HG03103 (cell line): ENCODE measurements at regions not wholly inside any gene's neighbourhood (a gene's known extent, or its start where the extent isn't known, plus 50 kb on each side); places are given as distances from the start of the nearest gene placed in this dataset.
"Not testable (repeated sequence)": the region's sequence is repeated elsewhere in the genome, so short reads cannot be mapped to it uniquely, and the experiment has no call there.

Experiments
- ATAC-seq: cut with Tn5 transposase; IDR thresholded peaks from one replicate; pipeline ENCODE4 v1.9.1; 2021; ENCODE audit warnings: low read depth; ENCODE audit not compliant: unreplicated experiment

- no peak for ATAC-seq
Measured at GRCh38 chr15:66993874-66994696, 71.3 kb upstream of the SMAD3 start.

GRCh38 chr15:66994927-66995656, 70.3 kb upstream of the SMAD3 start:
- no peak for ATAC-seq

GRCh38 chr15:66996094-66996493, 69.3 kb upstream of the SMAD3 start:
- ATAC-seq = no peak

GRCh38 chr15:66997212-66997611, 68.2 kb upstream of the SMAD3 start:
- no peak for ATAC-seq

- not testable (repeated sequence) for ATAC-seq
Measured at GRCh38 chr15:66998234-66998633, 67.2 kb upstream of the SMAD3 start.

GRCh38 chr15:66999046-66999968, 66.1 kb upstream of the SMAD3 start:
- ATAC-seq = no peak

- ATAC-seq = no peak
Measured at GRCh38 chr15:67000896-67001295, 64.5 kb upstream of the SMAD3 start.

- ATAC-seq = no peak
Measured at GRCh38 chr15:67002368-67002767, 63.0 kb upstream of the SMAD3 start.

GRCh38 chr15:67003586-67003985, 61.8 kb upstream of the SMAD3 start:
- no peak for ATAC-seq

- ATAC-seq = no peak
Measured at GRCh38 chr15:67004142-67004541, 61.3 kb upstream of the SMAD3 start.

GRCh38 chr15:67005294-67005996, 60.0 kb upstream of the SMAD3 start:
- ATAC-seq = no peak

- ATAC-seq = no peak
Measured at GRCh38 chr15:67006083-67007065, 59.0 kb upstream of the SMAD3 start.

- ATAC-seq = no peak
Measured at GRCh38 chr15:67009576-67010569, 55.5 kb upstream of the SMAD3 start.

GRCh38 chr15:67010898-67011616, 54.3 kb upstream of the SMAD3 start:
- ATAC-seq = no peak

GRCh38 chr15:67011617-67012005, 53.8 kb upstream of the SMAD3 start:
- ATAC-seq = no peak

- no peak for ATAC-seq
Measured at GRCh38 chr15:67013696-67014095, 51.7 kb upstream of the SMAD3 start.
